Spleen (tissue), 11 donors: ENCODE measurements at regions not wholly inside any gene's neighbourhood (a gene's known extent, or its start where the extent isn't known, plus 50 kb on each side); places are given as distances from the start of the nearest gene placed in this dataset.

Experiments used
- DNase-seq: peaks from one replicate; pipeline ENCODE4 v3.0.0-alpha.2; 2020
- H3K27ac ChIP-seq, 8 donors: fragments of 200-600 bp; sonication (generic) in 7 of 8; 1 replicate in 4 of 8; 2 replicates in 4 of 8; pipeline versions ENCODE4 v1.5.0 to v1.8.0; 2016 to 2021; ENCODE audit warnings: inconsistent platforms in 4 of 8, mild to moderate bottlenecking in 4 of 8, moderate library complexity in 1 of 8
- H3K27me3 ChIP-seq, 7 donors: fragments of 200-600 bp; sonication (generic) in 6 of 7; replicated peaks in 1 of 7; 1 replicate in 4 of 7; 2 replicates in 3 of 7; pipeline versions ENCODE4 v1.5.0 to v1.8.0; 2016 to 2021; ENCODE audit warnings: inconsistent platforms in 3 of 7, mild to moderate bottlenecking in 1 of 7
- H3K36me3 ChIP-seq, 6 donors: fragments of 200-600 bp; sonication (generic) in 5 of 6; 1 replicate in 4 of 6; 2 replicates in 2 of 6; pipeline versions ENCODE4 v1.5.0 to v1.8.0; 2016 to 2021; ENCODE audit warnings: inconsistent platforms in 2 of 6
- H3K4me1 ChIP-seq, 6 donors: fragments of 200-600 bp; sonication (generic) in 5 of 6; 1 replicate in 3 of 6; 2 replicates in 3 of 6; pipeline versions ENCODE4 v1.5.0 to v1.8.0; 2016 to 2021; ENCODE audit warnings: inconsistent platforms in 3 of 6
- H3K4me3 ChIP-seq, 8 donors: fragments of 200-600 bp; sonication (generic) in 7 of 8; 1 replicate in 4 of 8; 2 replicates in 4 of 8; pipeline versions ENCODE4 v1.5.0 to v1.8.0; 2016 to 2021; ENCODE audit warnings: inconsistent platforms in 4 of 8, mild to moderate bottlenecking in 4 of 8, moderate library complexity in 2 of 8
- H3K9me3 ChIP-seq, 8 donors: fragments of 200-600 bp; sonication (generic) in 7 of 8; 1 replicate in 4 of 8; 2 replicates in 4 of 8; pipeline versions ENCODE4 v1.5.0 to v1.8.0; 2016 to 2021; ENCODE audit warnings: inconsistent platforms in 4 of 8
- CTCF ChIP-seq, 11 experiments: fragments of 200-600 bp in 7 of 11; fragments of 450-650 bp in 4 of 11; sonication (generic) in 4 of 11; IDR thresholded peaks in 8 of 11; conservative IDR thresholded peaks in 3 of 11; 1 replicate in 7 of 11; 2 replicates in 4 of 11; pipeline versions ENCODE4 v1.4.0 to v1.8.0; 2016 to 2021; ENCODE audit warnings: antibody characterized with exemption in 11 of 11, inconsistent platforms in 4 of 11, mild to moderate bottlenecking in 1 of 11
- POLR2A ChIP-seq, 3 donors: fragments of 450-650 bp; IDR thresholded peaks; one replicate each; pipeline ENCODE4 v1.5.1; 2017; ENCODE audit warnings: antibody characterized with exemption in 3 of 3, mild to moderate bottlenecking in 1 of 3
- POLR2AphosphoS5 ChIP-seq, 3 donors: sonication (generic); formaldehyde crosslinking; IDR thresholded peaks; one replicate each; pipeline ENCODE4 v1.5.1; 2017; ENCODE audit warnings: antibody characterized with exemption in 3 of 3
- WGBS, 5 donors: extraction: QIAGEN DNeasy Blood & Tissue Kit in 3 of 5; methylation state at CpG; one replicate each; pipeline versions ENCODE4 v1.1.5 to v1.1.7; 2013 to 2018; 5-methylcytosine and 5-hydroxymethylcytosine counted together
- intact Hi-C: fragments of 100-400 bp; cut with DNase I; formaldehyde crosslinking; loops from one replicate; pipeline ENCODE4 v1.15.0; 2023; ENCODE audit warnings: low total_unique reads
- donor health status: healthy with polysubstance abuse.
- donor health status: DM: no; HTN: no; CAD: no; lungs with moderate emphysema.
- donor health status: DM: no; HTN: no; CAD: no.
- donor health status: Bipolar disorder and iron deficiency.
- donor health status: healthy.
- donor health status: DM: no; HTN: no; CAD: no.
- donor health status: DM: yes; HTN: yes; CAD: no.

DNA sequence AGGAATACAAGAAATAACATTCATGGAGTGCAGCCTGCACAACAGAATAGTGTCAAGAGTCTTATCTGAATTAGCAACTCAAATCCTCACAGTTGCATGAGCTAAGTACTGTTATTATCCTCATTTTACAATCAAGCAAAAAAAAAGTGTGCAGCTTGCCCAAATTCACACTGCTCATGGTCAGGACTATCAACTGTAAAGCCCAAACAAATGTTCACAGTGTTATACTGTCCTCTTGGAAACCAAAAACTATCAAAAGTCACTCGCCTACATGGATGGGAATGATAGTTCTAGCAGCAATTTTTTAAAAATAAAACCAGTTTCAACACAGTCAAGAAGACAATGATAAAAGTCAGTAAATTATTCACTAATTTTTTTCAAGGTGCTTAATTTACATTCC, 114.6 kb upstream of the HSF2 start:
- Histone ChIP-seq H3K27ac (no peak overlapping the region), H3K9me3 (peaks cover 0 to 7% (median 0%) of the 10 kb centered on the region in 8 donors), H3K4me1 (no peaks in the 10 kb centered on the region), H3K36me3 (no peaks in the 10 kb centered on the region), H3K27me3 (no peaks in the 10 kb centered on the region), H3K4me3 (no peak overlapping the region)
- intact Hi-C loops = no loop called here
- DNase-seq = no peak
- 66 to 93% (median 85%) methylated on average over 1 of the region's 1 CpG for WGBS, 5 donors
- TF ChIP-seq CTCF (IDR thresholded peaks at IDR 0.05 in 8 of 11, conservative IDR thresholded peaks at IDR 0.05 in 3 of 11) (no peak), POLR2AphosphoS5 (IDR thresholded peaks at IDR 0.05) (no peak)

- no peaks in the 10 kb centered on the region for H3K4me1 ChIP-seq
- no peak overlapping the region for H3K27ac ChIP-seq
- intact Hi-C loops = no loop called here
- peaks cover 0 to 4% (median 0%) of the 10 kb centered on the region in 8 donors for H3K9me3 ChIP-seq
- DNase-seq = no peak
- no peak for TF ChIP-seq POLR2AphosphoS5 (IDR thresholded peaks at IDR 0.05)
- TF ChIP-seq POLR2A (IDR thresholded peaks at IDR 0.05) = no peak
- no peak for TF ChIP-seq CTCF (IDR thresholded peaks at IDR 0.05 in 8 of 11, conservative IDR thresholded peaks at IDR 0.05 in 3 of 11)
- no peaks in the 10 kb centered on the region for H3K36me3 ChIP-seq
- WGBS, 5 donors = 63 to 76% (median 64%) methylated on average over 4 of the region's 4 CpGs
- H3K4me3 ChIP-seq = no peak overlapping the region
- H3K27me3 ChIP-seq = no peaks in the 10 kb centered on the region
Observed at GRCh38 chr6:122285292-122285913, 114.0 kb upstream of the HSF2 start.

- intact Hi-C loops = no loop called here
- Histone ChIP-seq H3K27ac (no peak overlapping the region), H3K4me1 (no peaks in the 10 kb centered on the region), H3K36me3 (no peaks in the 10 kb centered on the region), H3K4me3 (no peak overlapping the region), H3K9me3 (no peaks in the 10 kb centered on the region), H3K27me3 (no peaks in the 10 kb centered on the region)
- DNase-seq = no peak
- TF ChIP-seq POLR2AphosphoS5 (IDR thresholded peaks at IDR 0.05) (no peak), CTCF (IDR thresholded peaks at IDR 0.05 in 8 of 11, conservative IDR thresholded peaks at IDR 0.05 in 3 of 11) (no peak), POLR2A (IDR thresholded peaks at IDR 0.05) (no peak)
Observed at GRCh38 chr6:122286512-122286911, 112.9 kb upstream of the HSF2 start.

- no peaks in the 10 kb centered on the region for H3K4me1 ChIP-seq
- TF ChIP-seq POLR2A (IDR thresholded peaks at IDR 0.05) = no peak
- TF ChIP-seq CTCF (IDR thresholded peaks at IDR 0.05 in 8 of 11, conservative IDR thresholded peaks at IDR 0.05 in 3 of 11) = no peak
- no peak for TF ChIP-seq POLR2AphosphoS5 (IDR thresholded peaks at IDR 0.05)
- intact Hi-C loops = no loop called here
- no peak overlapping the region for H3K4me3 ChIP-seq
- H3K9me3 ChIP-seq = no peaks in the 10 kb centered on the region
- H3K27me3 ChIP-seq = no peaks in the 10 kb centered on the region
- no peak overlapping the region for H3K27ac ChIP-seq
- no peak for DNase-seq
- no peaks in the 10 kb centered on the region for H3K36me3 ChIP-seq
- 87 to 92% (median 90%) methylated on average over 4 of the region's 4 CpGs for WGBS, 5 donors
Observed at GRCh38 chr6:122289762-122290539, 109.5 kb upstream of the HSF2 start.
